GM23338 (cell line): ENCODE measurements at regions not wholly inside any gene's neighbourhood (a gene's known extent, or its start where the extent isn't known, plus 50 kb on each side); places are given as distances from the start of the nearest gene placed in this dataset.
"Not testable (repeated sequence)": the region's sequence is repeated elsewhere in the genome, so short reads cannot be mapped to it uniquely, and the experiment has no call there.

Source experiments
- ATAC-seq: fragments of 200-7000 bp; cut with Tn5 transposase; 3 replicates; pipeline ENCODE4 v1.9.1; 2020
- DNase-seq: peaks from one replicate; pipeline ENCODE4 v3.0.0-alpha.2; 2015; ENCODE audit warnings: low spot score
- H2AFZ ChIP-seq: fragments of 200-600 bp; sonication (generic); 2 replicates; pipeline ENCODE4 v1.8.0; 2016; ENCODE audit warnings: antibody characterized with exemption, mild to moderate bottlenecking, moderate library complexity
- H3F3A ChIP-seq: fragments of 200-600 bp; sonication (generic); replicated peaks from 2 replicates; pipeline ENCODE4 v1.8.0; 2017; ENCODE audit warnings: antibody characterized with exemption, mixed run types, low read depth
- H3K27ac ChIP-seq: fragments of 200-600 bp; sonication (generic); 2 replicates; pipeline ENCODE4 v1.6.1; 2016; ENCODE audit warnings: low read depth
- H3K27me3 ChIP-seq: fragments of 200-600 bp; sonication (generic); 2 replicates; pipeline ENCODE4 v1.8.0; 2016; ENCODE audit warnings: mild to moderate bottlenecking, mixed run types, moderate library complexity; ENCODE audit not compliant: insufficient read depth
- H3K36me3 ChIP-seq: fragments of 200-600 bp; sonication (generic); 2 replicates; pipeline ENCODE4 v1.8.0; 2016; ENCODE audit warnings: mild to moderate bottlenecking; ENCODE audit not compliant: insufficient read depth
- H3K4me1 ChIP-seq: fragments of 200-600 bp; sonication (generic); 2 replicates; pipeline ENCODE4 v1.8.0; 2016; ENCODE audit warnings: mild to moderate bottlenecking, moderate library complexity; ENCODE audit not compliant: insufficient read depth
- H3K4me2 ChIP-seq: fragments of 200-600 bp; sonication (generic); 2 replicates; pipeline ENCODE4 v1.7.1; 2017; ENCODE audit warnings: mixed run types
- H3K4me3 ChIP-seq: fragments of 200-600 bp; sonication (generic); 2 replicates; pipeline ENCODE4 v1.6.1; 2016; ENCODE audit warnings: mixed run types
- H3K79me2 ChIP-seq: fragments of 200-600 bp; sonication (generic); replicated peaks from 2 replicates; pipeline ENCODE4 v1.8.0; 2017; ENCODE audit warnings: mild to moderate bottlenecking; ENCODE audit not compliant: insufficient read depth
- H3K9me2 ChIP-seq: fragments of 200-600 bp; sonication (generic); 2 replicates; pipeline ENCODE4 v1.8.0; 2017; ENCODE audit not compliant: insufficient read depth
- H4K20me1 ChIP-seq: fragments of 200-600 bp; sonication (generic); replicated peaks from 2 replicates; pipeline ENCODE4 v1.8.0; 2017; ENCODE audit warnings: mild to moderate bottlenecking; ENCODE audit not compliant: insufficient read depth
- H3K27ac Mint-ChIP-seq: 2 replicates; pipeline ENCODE4 v1.8.0; 2020; ENCODE audit warnings: inconsistent platforms, mild to moderate bottlenecking, moderate library complexity, mixed read lengths
- H3K27me3 Mint-ChIP-seq: 3 replicates; pipeline ENCODE4 v1.8.0; 2022; ENCODE audit warnings: low read depth, mild to moderate bottlenecking, moderate library complexity, mixed read lengths, inconsistent platforms; ENCODE audit not compliant: insufficient read depth, poor library complexity
- H3K36me3 Mint-ChIP-seq: 3 replicates; pipeline ENCODE4 v1.8.0; 2021; ENCODE audit warnings: low read depth, mild to moderate bottlenecking, inconsistent platforms, moderate library complexity, mixed read lengths
- H3K4me1 Mint-ChIP-seq: 3 replicates; pipeline ENCODE4 v1.8.0; 2020; ENCODE audit warnings: mild to moderate bottlenecking, inconsistent platforms, mixed read lengths
- H3K4me3 Mint-ChIP-seq: 3 replicates; pipeline ENCODE4 v1.8.0; 2021; ENCODE audit warnings: moderate library complexity, mild to moderate bottlenecking, inconsistent platforms, mixed read lengths
- H3K9me3 Mint-ChIP-seq: 3 replicates; pipeline ENCODE4 v1.8.0; 2020; ENCODE audit warnings: moderate library complexity, mild to moderate bottlenecking, inconsistent platforms, mixed read lengths
- CREB1 ChIP-seq: fragments of 250-450 bp; sonication (Bioruptor Pico); IDR thresholded peaks from 2 replicates; pipeline ENCODE4 v1.5.0; 2020; ENCODE audit warnings: low read depth, mild to moderate bottlenecking, moderate library complexity
- EZH2 ChIP-seq: fragments of 200-600 bp; sonication (generic); IDR thresholded peaks from one replicate; pipeline ENCODE4 v1.8.0; 2017; ENCODE audit warnings: antibody characterized with exemption, mild to moderate bottlenecking, low read depth; ENCODE audit not compliant: unreplicated experiment
- EZH2phosphoT487 ChIP-seq: fragments of 200-600 bp; sonication (generic); IDR thresholded peaks from one replicate; pipeline ENCODE4 v1.8.1; 2018; ENCODE audit warnings: antibody characterized with exemption; ENCODE audit not compliant: unreplicated experiment
- POLR2AphosphoS5 ChIP-seq: IDR thresholded peaks from 2 replicates; pipeline ENCODE4 v1.6.1; 2016; ENCODE audit warnings: antibody characterized with exemption, low read depth
- ZNF331 ChIP-seq: fragments of 250-450 bp; sonication (Bioruptor Pico); IDR thresholded peaks from 2 replicates; pipeline ENCODE4 v1.5.0; 2020; ENCODE audit warnings: low read depth, mild to moderate bottlenecking, moderate library complexity
- ZNF462 ChIP-seq: fragments of 250-450 bp; sonication (Bioruptor Pico); IDR thresholded peaks from 2 replicates; pipeline ENCODE4 v1.5.0; 2020; ENCODE audit warnings: mild to moderate bottlenecking, moderate library complexity

GRCh38 chr2:180819106-180819505, 161.3 kb upstream of the UBE2E3 start (continued):
- TF ChIP-seq ZNF462 (CRISPR knock-in tag) (no peak), EZH2phosphoT487 (no peak), CREB1 (CRISPR knock-in tag) (no peak)

- H3K79me2 ChIP-seq, H4K20me1 ChIP-seq, DNase-seq, H3F3A ChIP-seq, H3K36me3 ChIP-seq, H3K4me1 Mint-ChIP-seq, H3K36me3 Mint-ChIP-seq, H3K4me2 ChIP-seq, H3K4me3 Mint-ChIP-seq, H3K4me1 ChIP-seq, ATAC-seq, H3K27me3 Mint-ChIP-seq, H3K27me3 ChIP-seq, H2AFZ ChIP-seq, H3K9me2 ChIP-seq, H3K27ac Mint-ChIP-seq, H3K4me3 ChIP-seq, H3K27ac ChIP-seq: not testable (repeated sequence)
- H3K9me3 Mint-ChIP-seq: peaks cover 10% of the 10 kb centered on the region; the same call in 2 of the 3 replicates
These were observed 161.7 kb upstream of the UBE2E3 start for GRCh38 chr2:180818700-180819099.

DNA sequence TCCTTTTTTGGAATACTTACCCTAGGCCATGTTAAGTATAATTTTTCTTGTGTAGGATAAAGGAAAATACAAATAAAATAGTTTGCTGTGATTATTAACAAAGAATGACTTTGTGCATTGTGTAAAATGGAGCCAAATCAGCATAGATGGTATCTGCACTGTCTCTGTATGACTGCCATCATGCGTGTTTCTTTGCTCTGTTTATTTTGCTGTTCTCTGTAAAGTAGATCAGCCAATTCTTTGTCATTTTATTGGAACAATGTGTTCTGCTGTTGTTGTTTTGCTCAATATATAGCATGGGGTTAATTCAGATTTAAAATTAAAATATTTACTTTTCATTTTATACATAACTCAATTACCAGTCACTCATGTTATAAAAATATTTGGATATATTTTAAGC, 181.3 kb upstream of the UBE2E3 start:
- Histone ChIP-seq H3K4me1 (no peaks in the 10 kb centered on the region), H3K79me2 (no peaks in the 10 kb centered on the region), H3K4me2 (no peak overlapping the region), H3K36me3 (no peaks in the 10 kb centered on the region), H3K27me3 (no peaks in the 10 kb centered on the region), H2AFZ (no peak overlapping the region), H3F3A (no peaks in the 10 kb centered on the region), H3K4me3 (no peak overlapping the region), H3K9me2 (no peaks in the 10 kb centered on the region), H3K27ac (no peak overlapping the region), H4K20me1 (no peaks in the 10 kb centered on the region)
- Mint-ChIP-seq H3K4me1 (no peaks in the 10 kb centered on the region), H3K9me3 (no peaks in the 10 kb centered on the region), H3K27ac (no peak overlapping the region), H3K27me3 (no peaks in the 10 kb centered on the region), H3K4me3 (no peak overlapping the region), H3K36me3 (no peaks in the 10 kb centered on the region)
- ATAC-seq (no peak), DNase-seq (no peak)
- TF ChIP-seq EZH2phosphoT487 (no peak), POLR2AphosphoS5 (no peak), ZNF331 (CRISPR knock-in tag) (no peak), EZH2 (no peak)
